HCT116 (cell line): ENCODE measurements at regions not wholly inside any gene's neighbourhood (a gene's known extent, or its start where the extent isn't known, plus 50 kb on each side); places are given as distances from the start of the nearest gene placed in this dataset.

Experiments used
- ATAC-seq: fragments of 200-7000 bp; cut with Tn5 transposase; 2 replicates; pipeline ENCODE4 v1.9.1; 2020; ENCODE audit warnings: mild to moderate bottlenecking, moderate library complexity
- BruUV-seq: library from RNA; stranded (reverse); fragments of 400-500 nt; replicated peaks from 2 replicates; lab custom pipeline; 2021; lab: Mats Ljungman, UMichigan
- CTCF ChIA-PET: fragments of 300-600 bp; sonication (Branson Sonifier 250); formaldehyde crosslinking; loops from one replicate; lab custom pipeline; 2021; ENCODE audit warnings: antibody characterized with exemption; lab: Charles Lee
- POLR2A ChIA-PET: fragments of 300-600, 350-600 bp; sonication (Branson Sonifier 250); formaldehyde crosslinking; loops from one replicate; lab custom pipeline; 2021; ENCODE audit warnings: antibody characterized with exemption; lab: Charles Lee
- RAD21 ChIA-PET, 2 experiments: fragments of 300-600 bp; sonication (Branson Sonifier 250); formaldehyde crosslinking; loops; one replicate each; lab custom pipeline; 2023; ENCODE audit warnings: low total read pairs in 2 of 2; ENCODE audit not compliant: uncharacterized antibody in 2 of 2, unreplicated experiment in 2 of 2, low non-redundant PET in 1 of 2; lab: Charles Lee
- DNase-seq: peaks from one replicate; pipeline ENCODE4 v3.0.0-alpha.2; 2010; ENCODE audit warnings: low read depth, low spot score
- H2AFZ ChIP-seq: fragments of 200-600 bp; shearing (Covaris generic), sonication (generic); 2 replicates; pipeline ENCODE4 v1.6.1; 2017; ENCODE audit warnings: low read depth, mixed run types, mixed read lengths, antibody characterized with exemption, low read length; ENCODE audit not compliant: poor library complexity, severe bottlenecking
- H3K27ac ChIP-seq: 2 replicates; pipeline ENCODE4 v1.5.1; 2012; ENCODE audit warnings: low read depth, low read length
- H3K27me3 ChIP-seq: fragments of 200-600 bp; sonication (generic); 2 replicates; pipeline ENCODE4 v1.6.1; 2016; ENCODE audit warnings: mixed run types, low read length, mixed read lengths; ENCODE audit not compliant: insufficient read depth
- H3K36me3 ChIP-seq, 2 experiments: fragments of 200-500 bp in 1 of 2; fragments of 200-600 bp in 1 of 2; sonication (Bioruptor generic) in 1 of 2; sonication (generic) in 1 of 2; 2 replicates each; pipeline versions ENCODE4 v1.5.1 to v1.6.1; 2014 to 2016; ENCODE audit warnings: low read length in 2 of 2, inconsistent platforms in 1 of 2, mixed read lengths in 1 of 2, mixed run types in 1 of 2; ENCODE audit not compliant: insufficient read depth in 2 of 2, control insufficient read depth in 1 of 2
- H3K4me1 ChIP-seq, 2 experiments: fragments of 200-600 bp in 1 of 2; sonication (generic) in 1 of 2; 2 replicates each; pipeline versions ENCODE4 v1.5.1 to v1.6.1; 2012 to 2017; ENCODE audit warnings: low read length in 2 of 2, inconsistent platforms in 1 of 2, mild to moderate bottlenecking in 1 of 2, mixed read lengths in 1 of 2, mixed run types in 1 of 2, moderate library complexity in 1 of 2; ENCODE audit not compliant: insufficient read depth in 2 of 2, control insufficient read depth in 1 of 2
- H3K4me2 ChIP-seq: fragments of 200-600 bp; sonication (generic); 2 replicates; pipeline ENCODE4 v1.6.1; 2017; ENCODE audit warnings: mixed run types, low read length, mixed read lengths
- H3K4me3 ChIP-seq, 2 experiments: fragments of 200-600 bp in 1 of 2; sonication (generic) in 1 of 2; replicated peaks in 1 of 2; 2 replicates each; pipeline ENCODE4 v1.5.1; 2011 to 2016; ENCODE audit warnings: low read length in 2 of 2, control low read depth in 1 of 2, low read depth in 1 of 2, mild to moderate bottlenecking in 1 of 2, mixed read lengths in 1 of 2, mixed run types in 1 of 2
- H3K79me2 ChIP-seq: fragments of 200-600 bp; sonication (generic); 2 replicates; pipeline ENCODE4 v1.6.1; 2017; ENCODE audit warnings: mild to moderate bottlenecking, mixed run types, low read length, moderate library complexity, mixed read lengths; ENCODE audit not compliant: insufficient read depth
- H3K9ac ChIP-seq: fragments of 200-600 bp; sonication (generic); 2 replicates; pipeline ENCODE4 v1.6.1; 2016; ENCODE audit warnings: low read length, mixed read lengths
- H3K9me2 ChIP-seq: fragments of 200-600 bp; sonication (generic), shearing (Covaris generic); 2 replicates; pipeline ENCODE4 v1.6.1; 2017; ENCODE audit warnings: mixed run types, mild to moderate bottlenecking, moderate library complexity; ENCODE audit not compliant: insufficient read depth
- H3K9me3 ChIP-seq, 2 experiments: fragments of 200-500 bp in 1 of 2; fragments of 200-600 bp in 1 of 2; sonication (Bioruptor generic) in 1 of 2; sonication (generic) in 1 of 2; 2 replicates each; pipeline ENCODE4 v1.6.1; 2014 to 2017; ENCODE audit warnings: low read length in 2 of 2, mixed read lengths in 2 of 2, inconsistent platforms in 1 of 2, low read depth in 1 of 2, mild to moderate bottlenecking in 1 of 2, mixed run types in 1 of 2, moderate library complexity in 1 of 2; ENCODE audit not compliant: control insufficient read depth in 1 of 2, insufficient read depth in 1 of 2
- H4K20me1 ChIP-seq: fragments of 200-600 bp; sonication (generic), shearing (Covaris generic); 2 replicates; pipeline ENCODE4 v1.6.1; 2017; ENCODE audit warnings: mixed run types, mild to moderate bottlenecking, moderate library complexity; ENCODE audit not compliant: insufficient read depth
- EZH2phosphoT487 ChIP-seq: fragments of 200-600 bp; IDR thresholded peaks from 2 replicates; pipeline ENCODE4 v1.6.1; 2018; ENCODE audit warnings: antibody characterized with exemption, borderline replicate concordance
- FOSL1 ChIP-seq: IDR thresholded peaks from 2 replicates; pipeline ENCODE4 v1.6.1; 2012; ENCODE audit warnings: low read depth
- POLR2A ChIP-seq: IDR thresholded peaks from 2 replicates; pipeline ENCODE4 v1.7.0; 2011; ENCODE audit warnings: borderline replicate concordance; ENCODE audit not compliant: insufficient read depth, insufficient read length; ENCODE audit errors: extremely low read depth
- RAD21 ChIP-seq: IDR thresholded peaks from 2 replicates; pipeline ENCODE4 v1.6.1; 2012; ENCODE audit warnings: low read depth, mild to moderate bottlenecking
- intact Hi-C: fragments of 100-400 bp; cut with micrococcal nuclease; formaldehyde crosslinking; loops from 2 replicates; pipeline ENCODE4 v1.10.0; 2022
- TF ChIP-seq, protein P1 (sequence below): IDR thresholded peaks from 2 replicates; pipeline ENCODE4 v1.6.1; 2011; ENCODE audit warnings: mild to moderate bottlenecking, low read length, moderate library complexity; ENCODE audit not compliant: insufficient replicate concordance; ENCODE audit errors: extremely low read depth
- TF ChIP-seq, protein P2 (sequence below): IDR thresholded peaks from 2 replicates; pipeline ENCODE4 v1.6.1; 2012; ENCODE audit warnings: low read depth

DNA sequence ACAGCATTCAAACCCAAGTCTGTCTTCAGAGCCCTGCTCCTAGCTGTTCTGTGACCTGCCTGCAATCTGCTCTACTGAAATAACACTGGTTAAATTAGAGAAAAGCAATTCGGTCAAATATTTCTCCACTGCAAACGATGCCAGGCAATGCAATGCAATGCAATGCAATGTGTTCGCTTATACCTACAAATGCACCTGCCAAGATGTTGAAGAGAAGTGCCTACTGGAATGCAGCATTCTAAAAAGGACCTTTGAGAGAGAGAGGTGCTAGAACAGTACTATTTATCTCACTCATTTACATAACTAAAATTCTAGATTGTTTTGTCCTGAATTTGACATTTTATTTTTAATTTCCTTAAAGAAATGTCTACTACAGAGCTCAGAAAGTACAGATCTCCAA lies 157.3 kb upstream of the CDK1 start (continued):
- no peak for TF ChIP-seq POLR2A

DNA sequence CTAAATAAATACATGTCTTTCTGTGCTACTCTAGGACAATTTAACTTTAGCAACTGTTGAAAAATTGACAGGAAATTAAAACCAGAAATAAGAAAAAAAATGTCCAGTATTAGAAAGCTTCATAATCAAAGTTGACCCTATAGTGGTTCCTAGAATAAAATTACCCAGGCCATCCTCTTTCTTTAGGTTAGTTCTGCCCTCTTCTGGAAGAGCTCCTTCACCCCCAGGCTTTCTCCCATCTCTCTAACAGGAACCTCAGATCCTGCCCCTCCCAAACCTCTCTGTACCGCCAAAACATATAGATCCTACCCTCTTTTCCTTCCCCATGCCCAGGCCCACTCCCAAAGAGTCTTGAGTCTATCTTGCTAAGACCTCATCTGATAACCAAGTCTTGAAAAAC lies 159.4 kb upstream of the CDK1 start:
- no peak for ATAC-seq
- ChIA-PET RAD21 (no interaction called here), POLR2A (no interaction called here)
- Histone ChIP-seq H3K9me2 (no peaks in the 10 kb centered on the region), H4K20me1 (no peaks in the 10 kb centered on the region), H3K27ac (no peak overlapping the region), H2AFZ (no peak overlapping the region)
- TF ChIP-seq RAD21: peak; percentile 7; the same call in 1 of the 2 replicates
- TF ChIP-seq, protein P1, sequence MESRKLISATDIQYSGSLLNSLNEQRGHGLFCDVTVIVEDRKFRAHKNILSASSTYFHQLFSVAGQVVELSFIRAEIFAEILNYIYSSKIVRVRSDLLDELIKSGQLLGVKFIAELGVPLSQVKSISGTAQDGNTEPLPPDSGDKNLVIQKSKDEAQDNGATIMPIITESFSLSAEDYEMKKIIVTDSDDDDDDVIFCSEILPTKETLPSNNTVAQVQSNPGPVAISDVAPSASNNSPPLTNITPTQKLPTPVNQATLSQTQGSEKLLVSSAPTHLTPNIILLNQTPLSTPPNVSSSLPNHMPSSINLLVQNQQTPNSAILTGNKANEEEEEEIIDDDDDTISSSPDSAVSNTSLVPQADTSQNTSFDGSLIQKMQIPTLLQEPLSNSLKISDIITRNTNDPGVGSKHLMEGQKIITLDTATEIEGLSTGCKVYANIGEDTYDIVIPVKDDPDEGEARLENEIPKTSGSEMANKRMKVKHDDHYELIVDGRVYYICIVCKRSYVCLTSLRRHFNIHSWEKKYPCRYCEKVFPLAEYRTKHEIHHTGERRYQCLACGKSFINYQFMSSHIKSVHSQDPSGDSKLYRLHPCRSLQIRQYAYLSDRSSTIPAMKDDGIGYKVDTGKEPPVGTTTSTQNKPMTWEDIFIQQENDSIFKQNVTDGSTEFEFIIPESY: no peak
- TF ChIP-seq, all 23 proteins: peak for 1
- no TSS peak for BruUV-seq
- intact Hi-C loops: no loop called here
- CTCF ChIA-PET: no interaction called here
- Histone ChIP-seq H3K9me3 (no peaks in the 10 kb centered on the region), H3K4me2 (no peak overlapping the region), H3K4me1 (no peaks in the 10 kb centered on the region), H3K36me3 (no peaks in the 10 kb centered on the region), H3K4me3 (no peak overlapping the region), H3K9ac (no peak overlapping the region), H3K79me2 (no peaks in the 10 kb centered on the region), H3K27me3 (no peaks in the 10 kb centered on the region)
- no peak for DNase-seq

DNA sequence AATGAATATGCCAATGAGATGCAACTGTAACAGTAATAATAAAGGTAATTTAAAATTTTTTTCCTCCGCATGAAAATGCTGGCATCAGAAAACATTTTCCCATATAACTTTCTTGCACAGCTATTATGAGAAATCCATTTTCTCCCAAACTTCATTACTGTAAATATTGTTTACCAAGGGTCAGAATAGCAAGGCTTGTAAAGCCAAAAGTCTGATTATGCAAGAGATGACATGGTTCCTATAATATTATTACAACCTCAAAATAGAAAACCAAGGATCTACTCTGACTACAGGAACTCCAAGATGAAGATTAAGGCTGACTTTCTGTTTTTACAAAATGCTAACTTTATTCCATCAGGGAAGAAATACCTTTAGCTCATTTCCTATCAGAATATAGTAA lies 162.7 kb upstream of the CDK1 start:
- no peak for TF ChIP-seq FOSL1
- TF ChIP-seq, protein P2, sequence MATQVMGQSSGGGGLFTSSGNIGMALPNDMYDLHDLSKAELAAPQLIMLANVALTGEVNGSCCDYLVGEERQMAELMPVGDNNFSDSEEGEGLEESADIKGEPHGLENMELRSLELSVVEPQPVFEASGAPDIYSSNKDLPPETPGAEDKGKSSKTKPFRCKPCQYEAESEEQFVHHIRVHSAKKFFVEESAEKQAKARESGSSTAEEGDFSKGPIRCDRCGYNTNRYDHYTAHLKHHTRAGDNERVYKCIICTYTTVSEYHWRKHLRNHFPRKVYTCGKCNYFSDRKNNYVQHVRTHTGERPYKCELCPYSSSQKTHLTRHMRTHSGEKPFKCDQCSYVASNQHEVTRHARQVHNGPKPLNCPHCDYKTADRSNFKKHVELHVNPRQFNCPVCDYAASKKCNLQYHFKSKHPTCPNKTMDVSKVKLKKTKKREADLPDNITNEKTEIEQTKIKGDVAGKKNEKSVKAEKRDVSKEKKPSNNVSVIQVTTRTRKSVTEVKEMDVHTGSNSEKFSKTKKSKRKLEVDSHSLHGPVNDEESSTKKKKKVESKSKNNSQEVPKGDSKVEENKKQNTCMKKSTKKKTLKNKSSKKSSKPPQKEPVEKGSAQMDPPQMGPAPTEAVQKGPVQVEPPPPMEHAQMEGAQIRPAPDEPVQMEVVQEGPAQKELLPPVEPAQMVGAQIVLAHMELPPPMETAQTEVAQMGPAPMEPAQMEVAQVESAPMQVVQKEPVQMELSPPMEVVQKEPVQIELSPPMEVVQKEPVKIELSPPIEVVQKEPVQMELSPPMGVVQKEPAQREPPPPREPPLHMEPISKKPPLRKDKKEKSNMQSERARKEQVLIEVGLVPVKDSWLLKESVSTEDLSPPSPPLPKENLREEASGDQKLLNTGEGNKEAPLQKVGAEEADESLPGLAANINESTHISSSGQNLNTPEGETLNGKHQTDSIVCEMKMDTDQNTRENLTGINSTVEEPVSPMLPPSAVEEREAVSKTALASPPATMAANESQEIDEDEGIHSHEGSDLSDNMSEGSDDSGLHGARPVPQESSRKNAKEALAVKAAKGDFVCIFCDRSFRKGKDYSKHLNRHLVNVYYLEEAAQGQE: no peak
- no peak for TF ChIP-seq EZH2phosphoT487
- Histone ChIP-seq H2AFZ (no peak overlapping the region), H3K27me3 (no peaks in the 10 kb centered on the region), H3K79me2 (no peaks in the 10 kb centered on the region), H3K4me2 (no peak overlapping the region), H3K9me2 (no peaks in the 10 kb centered on the region), H3K9me3 (no peaks in the 10 kb centered on the region), H3K36me3 (no peaks in the 10 kb centered on the region), H3K4me1 (peaks cover 5 to 13% of the 10 kb centered on the region in 2 experiments; a peak in 3 of 4 replicates), H3K27ac (no peak overlapping the region), H3K4me3 (no peak overlapping the region), H3K9ac (no peak overlapping the region), H4K20me1 (no peaks in the 10 kb centered on the region)
- RAD21 ChIA-PET: no interaction called here
- intact Hi-C loops: no loop called here
- BruUV-seq: no TSS peak
- no peak for ATAC-seq
- CTCF ChIA-PET: no interaction called here
- POLR2A ChIA-PET: no interaction called here
- DNase-seq: no peak
